GM19043 (cell line): ENCODE measurements at regions not wholly inside any gene's neighbourhood (a gene's known extent, or its start where the extent isn't known, plus 50 kb on each side); places are given as distances from the start of the nearest gene placed in this dataset.
"Not testable (repeated sequence)": the region's sequence is repeated elsewhere in the genome, so short reads cannot be mapped to it uniquely, and the experiment has no call there.

Source experiments
- ATAC-seq: cut with Tn5 transposase; IDR thresholded peaks from one replicate; pipeline ENCODE4 v1.9.1; 2021; ENCODE audit warnings: low read depth; ENCODE audit not compliant: unreplicated experiment

- no peak for ATAC-seq
Measured at GRCh38 chr12:129959889-129960288, 56.1 kb upstream of the TMEM132D start.

GRCh38 chr12:129961091-129961490, 57.3 kb upstream of the TMEM132D start:
- ATAC-seq, result no peak

- no peak for ATAC-seq
Measured at GRCh38 chr12:129961856-129962255, 58.0 kb upstream of the TMEM132D start.

DNA sequence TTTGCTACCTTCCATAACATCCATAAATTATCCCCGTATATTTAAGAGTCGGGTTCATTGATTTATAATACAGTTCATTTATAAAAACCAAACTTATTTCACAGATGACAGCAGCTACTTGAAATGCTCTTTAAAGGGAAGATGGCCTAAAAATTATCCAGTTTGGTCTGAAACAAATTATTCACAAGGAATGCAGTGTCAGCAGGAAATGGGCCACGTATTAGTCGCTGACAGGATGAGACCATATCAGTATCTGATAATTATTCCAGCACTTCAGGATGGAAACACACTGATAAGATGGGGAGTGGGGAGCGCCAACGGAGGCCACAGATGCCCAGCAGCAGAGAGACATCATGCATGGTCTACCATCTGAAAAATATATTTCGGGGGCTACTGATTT, 60.5 kb upstream of the TMEM132D start:
- no peak for ATAC-seq

- ATAC-seq, result no peak
Measured at GRCh38 chr12:129964826-129965457, 61.1 kb upstream of the TMEM132D start.

DNA sequence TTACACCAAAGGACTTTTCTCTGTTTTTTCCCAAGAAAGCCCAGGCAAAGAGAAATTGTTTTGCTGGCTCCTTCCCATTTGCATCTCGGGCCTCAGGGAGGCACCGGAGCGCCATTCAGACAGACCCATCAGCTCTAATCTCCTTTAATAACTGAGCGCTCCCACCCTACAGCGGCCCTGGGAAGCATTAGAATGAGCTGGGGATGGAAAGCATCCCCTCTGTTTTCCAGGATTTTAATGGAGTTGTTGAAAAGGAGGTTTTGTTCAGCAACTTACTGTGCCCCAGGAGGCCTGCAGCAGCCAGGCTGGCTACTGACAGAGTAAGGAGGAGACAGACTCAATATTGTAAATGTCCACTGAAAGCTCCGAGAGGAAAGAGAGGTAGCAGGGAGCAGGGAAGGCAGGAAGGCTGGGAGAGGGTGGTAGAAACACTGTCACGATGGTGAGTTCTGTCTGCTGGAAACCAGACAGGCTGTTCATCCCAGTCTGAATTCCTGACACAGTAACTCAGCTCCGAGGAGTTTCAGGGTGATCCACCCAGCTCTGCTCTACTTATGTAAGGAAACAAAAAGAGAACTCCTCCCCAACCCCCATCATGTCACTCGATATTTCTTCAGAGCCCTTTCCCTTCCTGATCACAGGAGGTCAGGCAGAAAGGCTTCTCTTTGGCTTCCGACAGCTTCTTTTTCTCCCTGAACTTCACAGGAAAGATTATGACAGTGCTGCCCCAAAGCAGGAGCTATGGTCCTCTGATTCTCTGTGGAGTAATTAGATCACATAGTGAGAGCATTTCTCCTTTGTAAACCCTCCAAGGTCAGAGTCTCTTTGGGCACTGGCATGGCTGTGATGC, 62.5 kb upstream of the TMEM132D start:
- no peak for ATAC-seq

DNA sequence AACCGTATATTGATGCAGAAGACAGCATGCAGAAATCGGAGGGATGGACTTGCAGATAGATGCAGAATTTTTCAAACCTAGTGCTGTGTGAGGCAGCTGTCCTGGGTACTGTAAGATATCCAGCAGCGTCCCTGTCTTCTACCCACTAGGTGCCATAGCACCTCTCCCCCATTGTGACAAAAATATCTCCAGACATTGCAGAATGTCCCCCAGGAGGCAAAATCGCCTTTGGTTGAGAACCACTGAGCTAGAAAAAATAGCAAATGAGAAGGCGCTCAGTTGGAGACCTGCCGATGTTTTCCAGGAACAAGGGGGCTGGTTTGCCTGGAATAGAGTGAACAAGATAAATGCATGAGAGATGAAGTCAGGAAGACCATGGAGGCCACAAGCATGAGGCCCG, 67.9 kb upstream of the TMEM132D start:
- ATAC-seq, result no peak

GRCh38 chr12:129973236-129973961, 69.6 kb upstream of the TMEM132D start:
- ATAC-seq, result no peak

DNA sequence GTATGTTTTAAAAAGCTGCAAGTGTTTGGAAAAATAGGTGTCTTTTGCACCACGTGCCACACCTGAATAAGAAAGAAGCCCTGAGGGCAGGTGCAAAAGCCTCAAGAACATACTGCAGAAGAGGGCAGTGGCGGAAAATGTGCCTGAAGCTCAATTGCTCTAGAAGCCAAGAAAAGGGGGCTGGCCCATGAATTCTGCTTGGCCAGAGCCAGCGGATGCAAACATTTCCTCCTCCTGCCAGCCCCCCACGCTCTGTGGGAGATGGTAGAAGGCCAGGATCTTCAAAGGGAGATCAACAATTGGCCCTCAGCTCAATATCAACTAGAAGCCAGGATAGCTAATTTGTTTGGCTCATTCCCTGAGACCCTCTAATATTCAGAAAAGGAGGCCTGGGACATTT, 80.3 kb upstream of the TMEM132D start:
- no peak for ATAC-seq

DNA sequence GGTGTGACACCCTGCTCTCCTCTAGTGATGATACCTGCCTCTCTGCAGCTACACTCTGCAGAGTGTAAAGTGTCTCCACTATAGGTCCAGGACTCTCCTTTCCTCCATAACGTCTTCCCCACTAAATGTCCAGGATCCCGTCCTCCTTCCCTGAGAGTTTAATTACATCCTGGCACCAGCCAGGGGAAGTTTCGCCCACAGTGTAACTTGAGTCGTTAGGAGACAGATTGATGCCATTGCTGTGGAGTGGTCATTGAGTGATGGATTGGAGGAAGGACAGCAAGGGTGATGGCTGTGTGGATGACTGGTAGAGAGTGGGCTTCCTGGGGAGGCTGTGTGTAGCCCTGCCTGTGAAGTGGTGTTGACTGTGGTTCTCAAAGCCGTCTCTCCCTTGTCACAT, 84.0 kb upstream of the TMEM132D start:
- ATAC-seq, result no peak

GRCh38 chr12:129994634-129995033, 90.8 kb upstream of the TMEM132D start:
- ATAC-seq, result no peak

DNA sequence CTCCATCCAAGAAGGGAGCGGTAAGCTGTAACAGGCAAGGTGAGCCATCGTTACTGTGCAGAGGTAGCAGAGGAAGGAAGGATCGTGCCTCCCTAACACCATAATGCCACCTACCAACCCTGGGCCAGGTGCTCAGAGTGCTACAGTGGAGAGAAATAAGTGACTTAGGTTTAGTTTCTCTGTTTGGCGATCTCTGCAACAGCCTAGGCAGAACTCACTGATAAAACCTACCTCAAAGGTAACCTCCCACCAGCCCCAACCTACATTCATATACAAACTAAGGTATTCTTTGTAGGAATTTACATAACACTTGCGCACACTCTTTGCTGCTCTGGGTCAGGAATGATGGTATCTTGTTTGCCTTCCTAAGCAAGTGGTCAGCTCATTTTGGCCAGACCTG, 93.4 kb upstream of the TMEM132D start:
- no peak for ATAC-seq

GRCh38 chr12:130004310-130004877, 100.6 kb upstream of the TMEM132D start:
- ATAC-seq, result not testable (repeated sequence)

DNA sequence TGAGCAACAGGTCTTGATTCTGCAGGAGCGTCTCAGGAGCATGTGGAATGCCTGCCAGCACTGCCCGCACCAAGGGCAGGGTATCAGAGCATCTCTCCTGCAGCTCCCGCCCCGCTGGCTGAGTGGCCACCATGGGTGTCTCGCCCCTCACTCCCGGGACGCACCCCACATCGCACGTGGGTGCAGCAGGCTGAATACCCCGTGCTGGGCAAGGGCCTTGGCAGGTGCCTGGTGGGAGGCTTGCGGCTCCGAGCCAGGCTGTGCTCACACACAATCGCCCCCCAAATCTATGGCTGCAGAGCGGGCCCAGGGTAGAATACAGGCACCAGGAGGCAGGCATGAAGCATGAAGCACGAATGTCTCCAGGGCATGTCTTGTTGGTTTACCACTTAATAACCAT, 103.9 kb upstream of the TMEM132D start:
- ATAC-seq, result no peak

GRCh38 chr12:130008241-130008640, 104.4 kb upstream of the TMEM132D start:
- no peak for ATAC-seq

GRCh38 chr12:130009961-130010360, 106.1 kb upstream of the TMEM132D start:
- no peak for ATAC-seq

- ATAC-seq, result no peak
Measured at GRCh38 chr12:130011611-130012385, 108.0 kb upstream of the TMEM132D start.

DNA sequence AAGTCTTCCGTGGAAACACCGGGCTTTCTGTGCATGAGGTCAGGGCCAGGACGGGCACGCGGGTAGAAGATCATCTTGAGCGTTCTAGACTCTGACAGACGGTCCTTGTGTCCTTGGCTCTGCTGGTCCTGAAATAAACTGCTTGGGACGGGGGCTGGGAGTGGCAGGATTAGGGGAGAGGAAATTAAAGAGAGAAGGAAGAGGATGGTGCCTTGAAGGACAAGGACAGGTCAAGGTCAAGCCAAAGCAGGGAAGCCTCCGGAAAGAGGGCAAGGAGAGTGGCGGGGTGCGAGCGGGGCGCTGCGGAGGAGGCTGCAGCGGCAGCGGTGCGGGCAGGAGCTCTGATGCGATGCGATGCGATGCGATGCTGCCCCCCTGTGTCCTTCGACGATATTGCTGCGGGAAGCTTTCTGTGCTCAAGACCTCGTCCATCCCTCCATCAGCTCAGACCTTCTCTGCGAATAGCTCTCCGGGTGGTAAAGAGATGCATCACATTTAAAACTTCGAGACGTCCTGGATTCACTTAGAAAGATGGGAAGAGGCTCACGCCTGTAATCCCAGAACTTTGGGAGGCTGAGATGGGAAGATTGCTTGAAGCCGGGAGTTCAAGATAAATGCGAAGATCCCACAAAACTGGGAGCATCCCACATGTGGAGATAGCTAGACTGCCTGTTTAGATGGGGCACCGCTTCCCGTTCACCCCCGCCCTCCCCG, 110.1 kb upstream of the TMEM132D start:
- peak; percentile 93 for ATAC-seq

GRCh38 chr12:130014485-130014807, 110.6 kb upstream of the TMEM132D start:
- ATAC-seq, result no peak

DNA sequence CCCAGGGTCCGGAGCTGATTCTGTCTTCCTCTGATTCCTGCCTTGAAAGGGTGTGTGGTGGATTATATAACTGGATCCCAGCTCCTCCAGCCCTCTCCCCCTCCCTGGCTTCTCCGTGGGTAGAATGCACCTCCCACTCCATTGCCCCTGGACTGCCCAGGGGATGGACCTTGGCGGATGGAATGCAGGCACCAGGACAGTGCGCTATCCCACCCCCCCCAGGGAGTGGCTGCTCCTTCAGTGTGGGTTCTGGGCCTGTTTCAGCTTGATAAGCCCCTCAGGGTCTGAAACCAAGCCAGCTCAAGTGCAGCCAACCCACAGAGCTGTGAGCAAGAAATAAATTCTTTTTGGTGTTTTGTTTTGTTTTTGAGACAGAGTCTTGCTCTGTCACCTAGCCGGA, 112.4 kb upstream of the TMEM132D start:
- no peak for ATAC-seq
